ENCODE measurements at regions not wholly inside any gene's neighbourhood (a gene's known extent, or its start where the extent isn't known, plus 50 kb on each side); places are given as distances from the start of the nearest gene placed in this dataset.

GRCh38 chr6:113660819-113661218 is 196.3 kb upstream of the MARCKS start:
- H3K36me3 ChIP-seq (ENCODE audit: control insufficient read depth, insufficient read depth, low read length) = no peaks in the 10 kb centered on the region
- no peak overlapping the region for H3K27ac ChIP-seq (ENCODE audit: low read depth, low read length, severe bottlenecking)
- no peak overlapping the region for H3K4me3 ChIP-seq (ENCODE audit: extremely low read depth, insufficient read depth, low read length, poor library complexity, severe bottlenecking)
- WGBS, 2 experiments (ENCODE audit: insufficient coverage in 2 of 2) = no CpG with 5 or more reads among the region's 2 CpGs
- H3K4me1 ChIP-seq (ENCODE audit: control insufficient read depth, insufficient read depth, low read length, poor library complexity, severe bottlenecking) = peaks cover 5% of the 10 kb centered on the region
- H3K9me3 ChIP-seq (ENCODE audit: control insufficient read depth, low read length) = no peaks in the 10 kb centered on the region

GRCh38 chr6:113662093-113662665 is 195.0 kb upstream of the MARCKS start:
- no peaks in the 10 kb centered on the region for H3K36me3 ChIP-seq (ENCODE audit: control insufficient read depth, insufficient read depth, low read length)

GRCh38 chr6:113662688-113663333 is 194.3 kb upstream of the MARCKS start:
- Histone ChIP-seq H3K4me3 (ENCODE audit: extremely low read depth, insufficient read depth, low read length, poor library complexity, severe bottlenecking) (no peak overlapping the region), H3K27ac (ENCODE audit: low read depth, low read length, severe bottlenecking) (no peak overlapping the region), H3K9me3 (ENCODE audit: control insufficient read depth, low read length) (no peaks in the 10 kb centered on the region), H3K4me1 (ENCODE audit: control insufficient read depth, insufficient read depth, low read length, poor library complexity, severe bottlenecking) (peaks cover 5% of the 10 kb centered on the region), H3K36me3 (ENCODE audit: control insufficient read depth, insufficient read depth, low read length) (no peaks in the 10 kb centered on the region)
- WGBS, 2 experiments (ENCODE audit: insufficient coverage in 2 of 2) = no CpG with 5 or more reads among the region's 2 CpGs

More at GRCh38 chr6:113662093-113662665, 195.0 kb upstream of the MARCKS start:
- WGBS, 2 experiments (ENCODE audit: insufficient coverage in 2 of 2) = no CpG with 5 or more reads among the region's 3 CpGs
- H3K27ac ChIP-seq (ENCODE audit: low read depth, low read length, severe bottlenecking) = no peak overlapping the region
- H3K4me3 ChIP-seq (ENCODE audit: extremely low read depth, insufficient read depth, low read length, poor library complexity, severe bottlenecking) = no peak overlapping the region
- H3K9me3 ChIP-seq (ENCODE audit: control insufficient read depth, low read length) = no peaks in the 10 kb centered on the region
- peaks cover 5% of the 10 kb centered on the region for H3K4me1 ChIP-seq (ENCODE audit: control insufficient read depth, insufficient read depth, low read length, poor library complexity, severe bottlenecking)

- peaks cover 5% of the 10 kb centered on the region for H3K4me1 ChIP-seq (ENCODE audit: control insufficient read depth, insufficient read depth, low read length, poor library complexity, severe bottlenecking)
- H3K4me3 ChIP-seq (ENCODE audit: extremely low read depth, insufficient read depth, low read length, poor library complexity, severe bottlenecking) = no peak overlapping the region
- WGBS, 2 experiments (ENCODE audit: insufficient coverage in 2 of 2) = no CpG with 5 or more reads among the region's 2 CpGs
- H3K27ac ChIP-seq (ENCODE audit: low read depth, low read length, severe bottlenecking) = no peak overlapping the region
- no peaks in the 10 kb centered on the region for H3K36me3 ChIP-seq (ENCODE audit: control insufficient read depth, insufficient read depth, low read length)
- H3K9me3 ChIP-seq (ENCODE audit: control insufficient read depth, low read length) = no peaks in the 10 kb centered on the region
Observed at GRCh38 chr6:113664909-113665308, 192.2 kb upstream of the MARCKS start.

- 75% methylated on average over 1 of the region's 1 CpG; no CpG with 5 or more reads in 1 of the 2 experiments for WGBS, 2 experiments (ENCODE audit: insufficient coverage in 2 of 2)
- H3K4me3 ChIP-seq (ENCODE audit: extremely low read depth, insufficient read depth, low read length, poor library complexity, severe bottlenecking) = no peak overlapping the region
Observed at GRCh38 chr6:113668641-113669408, 188.3 kb upstream of the MARCKS start.

GRCh38 chr6:113669606-113670005 is 187.5 kb upstream of the MARCKS start:
- Histone ChIP-seq H3K4me3 (ENCODE audit: extremely low read depth, insufficient read depth, low read length, poor library complexity, severe bottlenecking) (no peak overlapping the region), H3K36me3 (ENCODE audit: control insufficient read depth, insufficient read depth, low read length) (no peaks in the 10 kb centered on the region), H3K27ac (ENCODE audit: low read depth, low read length, severe bottlenecking) (no peak overlapping the region), H3K9me3 (ENCODE audit: control insufficient read depth, low read length) (no peaks in the 10 kb centered on the region), H3K4me1 (ENCODE audit: control insufficient read depth, insufficient read depth, low read length, poor library complexity, severe bottlenecking) (peaks cover 7% of the 10 kb centered on the region)
- 71% methylated on average over 1 of the region's 2 CpGs; no CpG with 5 or more reads in 1 of the 2 experiments for WGBS, 2 experiments (ENCODE audit: insufficient coverage in 2 of 2)

More at GRCh38 chr6:113668641-113669408, 188.3 kb upstream of the MARCKS start:
- H3K27ac ChIP-seq (ENCODE audit: low read depth, low read length, severe bottlenecking) = no peak overlapping the region
- no peaks in the 10 kb centered on the region for H3K36me3 ChIP-seq (ENCODE audit: control insufficient read depth, insufficient read depth, low read length)
- no peaks in the 10 kb centered on the region for H3K9me3 ChIP-seq (ENCODE audit: control insufficient read depth, low read length)
- H3K4me1 ChIP-seq (ENCODE audit: control insufficient read depth, insufficient read depth, low read length, poor library complexity, severe bottlenecking) = peaks cover 7% of the 10 kb centered on the region

GRCh38 chr6:113671421-113671820 is 185.7 kb upstream of the MARCKS start:
- H3K36me3 ChIP-seq (ENCODE audit: control insufficient read depth, insufficient read depth, low read length) = no peaks in the 10 kb centered on the region
- peaks cover 7% of the 10 kb centered on the region for H3K4me1 ChIP-seq (ENCODE audit: control insufficient read depth, insufficient read depth, low read length, poor library complexity, severe bottlenecking)
- no peak overlapping the region for H3K27ac ChIP-seq (ENCODE audit: low read depth, low read length, severe bottlenecking)

GRCh38 chr6:113672491-113673149 is 184.5 kb upstream of the MARCKS start:
- peaks cover 7% of the 10 kb centered on the region for H3K4me1 ChIP-seq (ENCODE audit: control insufficient read depth, insufficient read depth, low read length, poor library complexity, severe bottlenecking)
- H3K9me3 ChIP-seq (ENCODE audit: control insufficient read depth, low read length) = no peaks in the 10 kb centered on the region
- 59 to 77% methylated on average over 6 to 7 of the region's 8 CpGs for WGBS, 2 experiments (ENCODE audit: insufficient coverage in 2 of 2)
- H3K36me3 ChIP-seq (ENCODE audit: control insufficient read depth, insufficient read depth, low read length) = no peaks in the 10 kb centered on the region
- H3K4me3 ChIP-seq (ENCODE audit: extremely low read depth, insufficient read depth, low read length, poor library complexity, severe bottlenecking) = no peak overlapping the region
- no peak overlapping the region for H3K27ac ChIP-seq (ENCODE audit: low read depth, low read length, severe bottlenecking)

More at GRCh38 chr6:113671421-113671820, 185.7 kb upstream of the MARCKS start:
- no CpG with 5 or more reads among the region's 1 CpG for WGBS, 2 experiments (ENCODE audit: insufficient coverage in 2 of 2)
- Histone ChIP-seq H3K9me3 (ENCODE audit: control insufficient read depth, low read length) (no peaks in the 10 kb centered on the region), H3K4me3 (ENCODE audit: extremely low read depth, insufficient read depth, low read length, poor library complexity, severe bottlenecking) (no peak overlapping the region)

GRCh38 chr6:113674075-113674474 is 183.1 kb upstream of the MARCKS start:
- peaks cover 7% of the 10 kb centered on the region for H3K4me1 ChIP-seq (ENCODE audit: control insufficient read depth, insufficient read depth, low read length, poor library complexity, severe bottlenecking)
- H3K9me3 ChIP-seq (ENCODE audit: control insufficient read depth, low read length) = no peaks in the 10 kb centered on the region
- H3K36me3 ChIP-seq (ENCODE audit: control insufficient read depth, insufficient read depth, low read length) = no peaks in the 10 kb centered on the region
- H3K4me3 ChIP-seq (ENCODE audit: extremely low read depth, insufficient read depth, low read length, poor library complexity, severe bottlenecking) = no peak overlapping the region
- 86 to 100% methylated on average over 2 to 4 of the region's 4 CpGs for WGBS, 2 experiments (ENCODE audit: insufficient coverage in 2 of 2)
- H3K27ac ChIP-seq (ENCODE audit: low read depth, low read length, severe bottlenecking) = no peak overlapping the region

GRCh38 chr6:113676057-113676456 is 181.1 kb upstream of the MARCKS start:
- no peaks in the 10 kb centered on the region for H3K9me3 ChIP-seq (ENCODE audit: control insufficient read depth, low read length)
- no peak overlapping the region for H3K4me3 ChIP-seq (ENCODE audit: extremely low read depth, insufficient read depth, low read length, poor library complexity, severe bottlenecking)
- WGBS, 2 experiments (ENCODE audit: insufficient coverage in 2 of 2) = 83% methylated on average over 1 of the region's 4 CpGs; no CpG with 5 or more reads in 1 of the 2 experiments
- H3K27ac ChIP-seq (ENCODE audit: low read depth, low read length, severe bottlenecking) = no peak overlapping the region
- no peaks in the 10 kb centered on the region for H3K36me3 ChIP-seq (ENCODE audit: control insufficient read depth, insufficient read depth, low read length)
- peaks cover 7% of the 10 kb centered on the region for H3K4me1 ChIP-seq (ENCODE audit: control insufficient read depth, insufficient read depth, low read length, poor library complexity, severe bottlenecking)
